ENCODE measurements at regions not wholly inside any gene's neighbourhood (a gene's known extent, or its start where the extent isn't known, plus 50 kb on each side); places are given as distances from the start of the nearest gene placed in this dataset.
"Not testable (repeated sequence)": the region's sequence is repeated elsewhere in the genome, so short reads cannot be mapped to it uniquely, and the experiment has no call there.

GRCh38 chr5:58322453-58322852, 137.4 kb downstream of the PLK2 start:
- Mint-ChIP-seq H3K9me3 (no peaks in the 10 kb centered on the region), H3K27ac (no peak overlapping the region), H3K36me3 (no peaks in the 10 kb centered on the region)
- DNase-seq (ENCODE audit: low spot score in 2 of 2) (no peak), ATAC-seq (no peak)

GRCh38 chr5:58318468-58318867, 141.4 kb downstream of the PLK2 start:
- H3K9me3 Mint-ChIP-seq: peaks cover 0 to 3% of the 10 kb centered on the region in 2 donors
- no peaks in the 10 kb centered on the region for H3K36me3 Mint-ChIP-seq
- ATAC-seq: no peak
- no peak overlapping the region for H3K27ac Mint-ChIP-seq
- DNase-seq (ENCODE audit: low spot score in 2 of 2): no peak

- Mint-ChIP-seq H3K27ac (no peak overlapping the region), H3K36me3 (no peaks in the 10 kb centered on the region), H3K9me3 (peaks cover 0 to 3% of the 10 kb centered on the region in 2 donors)
- DNase-seq (ENCODE audit: low spot score in 2 of 2): no peak
- no peak for ATAC-seq
These were observed 142.1 kb downstream of the PLK2 start for GRCh38 chr5:58317808-58318207.

- DNase-seq (ENCODE audit: low spot score in 2 of 2) (no peak), ATAC-seq (no peak)
- Mint-ChIP-seq H3K36me3 (no peaks in the 10 kb centered on the region), H3K27ac (no peak overlapping the region), H3K9me3 (peaks cover 0 to 3% of the 10 kb centered on the region in 2 donors)
These were observed 142.9 kb downstream of the PLK2 start for GRCh38 chr5:58317009-58317408.

GRCh38 chr5:58315794-58316193, 144.1 kb downstream of the PLK2 start:
- H3K27ac Mint-ChIP-seq: no peak overlapping the region
- ATAC-seq (no peak), DNase-seq (ENCODE audit: low spot score in 2 of 2) (no peak)
- H3K9me3 Mint-ChIP-seq: peaks cover 0 to 3% of the 10 kb centered on the region in 2 donors
- no peaks in the 10 kb centered on the region for H3K36me3 Mint-ChIP-seq

GRCh38 chr5:58314356-58315210, 145.3 kb downstream of the PLK2 start:
- DNase-seq (ENCODE audit: low spot score in 2 of 2) (no peak), ATAC-seq (peak in 1 of 2 donors; percentile 22)
- H3K27ac Mint-ChIP-seq: no peak overlapping the region
- H3K9me3 Mint-ChIP-seq: peaks cover 0 to 3% of the 10 kb centered on the region in 2 donors
- H3K36me3 Mint-ChIP-seq: no peaks in the 10 kb centered on the region

- Mint-ChIP-seq H3K27ac (no peak overlapping the region), H3K36me3 (no peaks in the 10 kb centered on the region), H3K9me3 (peaks cover 0 to 3% of the 10 kb centered on the region in 2 donors)
- DNase-seq (ENCODE audit: low spot score in 2 of 2): no peak
- no peak for ATAC-seq
These were observed 147.6 kb downstream of the PLK2 start for GRCh38 chr5:58312299-58312698.

GRCh38 chr5:58311526-58311925, 148.4 kb downstream of the PLK2 start:
- no peaks in the 10 kb centered on the region for H3K36me3 Mint-ChIP-seq
- no peak for DNase-seq (ENCODE audit: low spot score in 2 of 2)
- H3K9me3 Mint-ChIP-seq: peaks cover 0 to 3% of the 10 kb centered on the region in 2 donors
- ATAC-seq: no peak
- no peak overlapping the region for H3K27ac Mint-ChIP-seq

GRCh38 chr5:58308384-58308783, 151.5 kb downstream of the PLK2 start:
- H3K27ac Mint-ChIP-seq; H3K9me3 Mint-ChIP-seq; H3K36me3 Mint-ChIP-seq; ATAC-seq; DNase-seq (ENCODE audit: low spot score in 2 of 2): not testable (repeated sequence)

- Mint-ChIP-seq H3K9me3 (no peaks in the 10 kb centered on the region), H3K27ac (no peak overlapping the region), H3K36me3 (no peaks in the 10 kb centered on the region)
- ATAC-seq (no peak), DNase-seq (ENCODE audit: low spot score in 2 of 2) (no peak)
These were observed 159.5 kb downstream of the PLK2 start for GRCh38 chr5:58300346-58300895.

- no peak for DNase-seq (ENCODE audit: low spot score in 2 of 2)
- Mint-ChIP-seq H3K9me3 (no peaks in the 10 kb centered on the region), H3K27ac (no peak overlapping the region), H3K36me3 (no peaks in the 10 kb centered on the region)
- ATAC-seq: no peak
These were observed 160.6 kb downstream of the PLK2 start for GRCh38 chr5:58299256-58299655.

GRCh38 chr5:58294598-58295305, 165.1 kb downstream of the PLK2 start:
- DNase-seq (ENCODE audit: low spot score in 2 of 2): no peak
- Mint-ChIP-seq H3K36me3 (no peaks in the 10 kb centered on the region), H3K27ac (no peak overlapping the region), H3K9me3 (no peaks in the 10 kb centered on the region)
- peak; percentile 62 to 91 for ATAC-seq

- not testable (repeated sequence) for H3K27ac Mint-ChIP-seq; H3K36me3 Mint-ChIP-seq; ATAC-seq; DNase-seq (ENCODE audit: low spot score in 2 of 2); H3K9me3 Mint-ChIP-seq
These were observed 171.6 kb downstream of the PLK2 start for GRCh38 chr5:58288275-58288674.

GRCh38 chr5:58286741-58287140, 173.1 kb downstream of the PLK2 start:
- ATAC-seq (no peak), DNase-seq (ENCODE audit: low spot score in 2 of 2) (no peak)
- Mint-ChIP-seq H3K9me3 (no peaks in the 10 kb centered on the region), H3K36me3 (no peaks in the 10 kb centered on the region), H3K27ac (no peak overlapping the region)

- ATAC-seq: no peak
- no peaks in the 10 kb centered on the region for H3K9me3 Mint-ChIP-seq
These were observed 174.0 kb downstream of the PLK2 start for GRCh38 chr5:58285900-58286299.

GRCh38 chr5:58284886-58285285, 175.0 kb downstream of the PLK2 start:
- no peaks in the 10 kb centered on the region for H3K9me3 Mint-ChIP-seq
- ATAC-seq (no peak), DNase-seq (ENCODE audit: low spot score in 2 of 2) (no peak)
- H3K36me3 Mint-ChIP-seq: no peaks in the 10 kb centered on the region
- no peak overlapping the region for H3K27ac Mint-ChIP-seq

More at GRCh38 chr5:58285900-58286299, 174.0 kb downstream of the PLK2 start:
- Mint-ChIP-seq H3K27ac (no peak overlapping the region), H3K36me3 (no peaks in the 10 kb centered on the region)
- no peak for DNase-seq (ENCODE audit: low spot score in 2 of 2)

- no peak for DNase-seq (ENCODE audit: low spot score in 2 of 2)
- H3K27ac Mint-ChIP-seq: no peak overlapping the region
These were observed 178.7 kb downstream of the PLK2 start for GRCh38 chr5:58281189-58281588.

More at GRCh38 chr5:58281189-58281588, 178.7 kb downstream of the PLK2 start:
- no peaks in the 10 kb centered on the region for H3K9me3 Mint-ChIP-seq
- H3K36me3 Mint-ChIP-seq: no peaks in the 10 kb centered on the region
- ATAC-seq: no peak
